IMR-90 (cell line): ENCODE measurements at regions not wholly inside any gene's neighbourhood (a gene's known extent, or its start where the extent isn't known, plus 50 kb on each side); places are given as distances from the start of the nearest gene placed in this dataset.

Source experiments
- MXI1 ChIP-seq: IDR thresholded peaks from 2 replicates; pipeline ENCODE4 v1.6.1; 2012; ENCODE audit warnings: low read depth, mild to moderate bottlenecking, low read length, moderate library complexity, borderline replicate concordance
- RFX5 ChIP-seq: IDR thresholded peaks from 2 replicates; pipeline ENCODE4 v1.8.0; 2012; ENCODE audit warnings: low read depth, mild to moderate bottlenecking, low read length, moderate library complexity
- TF ChIP-seq, protein P1 (sequence below): fragments of 150-350 bp; IDR thresholded peaks from 2 replicates; pipeline ENCODE4 v1.6.1; 2017; ENCODE audit warnings: mild to moderate bottlenecking, antibody characterized with exemption, low read length, low read depth

DNA sequence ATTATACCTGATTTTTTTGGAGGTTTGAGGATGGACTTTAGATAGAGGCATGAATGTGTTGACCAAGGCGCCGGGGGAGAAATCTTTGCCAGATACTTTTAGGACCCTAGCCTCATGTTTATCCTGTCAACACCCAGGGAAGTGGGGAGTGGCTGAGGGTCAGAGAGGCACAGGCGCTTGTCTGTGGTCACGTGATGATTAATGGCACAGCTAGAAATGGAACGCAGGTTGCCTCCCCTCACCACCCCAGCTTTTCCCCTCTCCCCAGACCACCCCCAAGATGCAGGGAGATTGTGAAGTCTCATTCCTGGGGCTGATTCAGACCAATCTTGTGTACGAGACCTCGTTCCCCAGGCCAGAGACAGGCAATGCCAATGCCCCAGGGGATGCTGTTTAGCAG is 218.4 kb upstream of the LINGO1 start:
- TF ChIP-seq MXI1 = no peak
- no peak for TF ChIP-seq RFX5
- TF ChIP-seq, protein P1, sequence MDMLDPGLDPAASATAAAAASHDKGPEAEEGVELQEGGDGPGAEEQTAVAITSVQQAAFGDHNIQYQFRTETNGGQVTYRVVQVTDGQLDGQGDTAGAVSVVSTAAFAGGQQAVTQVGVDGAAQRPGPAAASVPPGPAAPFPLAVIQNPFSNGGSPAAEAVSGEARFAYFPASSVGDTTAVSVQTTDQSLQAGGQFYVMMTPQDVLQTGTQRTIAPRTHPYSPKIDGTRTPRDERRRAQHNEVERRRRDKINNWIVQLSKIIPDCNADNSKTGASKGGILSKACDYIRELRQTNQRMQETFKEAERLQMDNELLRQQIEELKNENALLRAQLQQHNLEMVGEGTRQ = no peak
